WI38 (cell line): ENCODE measurements at regions not wholly inside any gene's neighbourhood (a gene's known extent, or its start where the extent isn't known, plus 50 kb on each side); places are given as distances from the start of the nearest gene placed in this dataset.

Experiments
- H3K4me3 ChIP-seq: 2 replicates; pipeline ENCODE4 v1.5.1; 2011; ENCODE audit warnings: low read depth, mild to moderate bottlenecking, control low read depth, low read length
- CTCF ChIP-seq: IDR thresholded peaks from 2 replicates; pipeline ENCODE4 v1.5.1; 2012; ENCODE audit warnings: low read depth, mild to moderate bottlenecking, control low read depth, low read length

DNA sequence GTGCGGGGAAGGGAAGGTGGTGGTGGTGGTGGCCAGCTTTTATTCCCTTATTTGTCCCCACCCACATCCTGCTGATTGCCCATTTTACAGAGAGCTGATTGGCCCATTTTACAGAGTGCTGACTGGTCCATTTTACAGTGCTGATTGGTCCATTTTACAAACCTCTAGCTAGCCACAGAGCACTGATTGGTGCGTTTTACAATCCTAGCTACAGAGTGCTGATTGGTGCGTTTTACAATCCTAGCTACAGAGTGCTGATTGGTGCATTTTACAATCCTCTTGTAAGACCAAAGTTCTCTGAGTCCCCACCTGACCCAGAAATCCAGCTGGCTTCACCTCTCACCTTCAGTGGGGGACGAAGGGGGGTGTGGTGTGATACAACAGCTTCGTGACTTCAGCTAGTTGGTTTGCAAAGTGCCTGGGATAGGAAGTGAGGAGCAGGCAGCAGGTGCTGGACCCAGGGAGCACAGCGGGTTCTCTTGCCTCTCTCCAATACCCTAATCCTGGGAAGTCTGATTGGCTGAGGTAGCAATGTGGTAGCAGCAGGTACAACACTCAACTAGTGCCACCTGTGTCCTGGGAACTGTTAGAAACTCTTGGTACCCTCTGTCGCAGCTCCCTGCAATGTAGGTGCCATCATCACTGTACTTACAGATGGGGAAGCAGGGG lies 92.1 kb downstream of the BARX1 start:
- TF ChIP-seq CTCF: no peak
- H3K4me3 ChIP-seq: no peak overlapping the region

GRCh38 chr9:93861736-93862358 lies 93.3 kb downstream of the BARX1 start:
- TF ChIP-seq CTCF: no peak
- no peak overlapping the region for H3K4me3 ChIP-seq

DNA sequence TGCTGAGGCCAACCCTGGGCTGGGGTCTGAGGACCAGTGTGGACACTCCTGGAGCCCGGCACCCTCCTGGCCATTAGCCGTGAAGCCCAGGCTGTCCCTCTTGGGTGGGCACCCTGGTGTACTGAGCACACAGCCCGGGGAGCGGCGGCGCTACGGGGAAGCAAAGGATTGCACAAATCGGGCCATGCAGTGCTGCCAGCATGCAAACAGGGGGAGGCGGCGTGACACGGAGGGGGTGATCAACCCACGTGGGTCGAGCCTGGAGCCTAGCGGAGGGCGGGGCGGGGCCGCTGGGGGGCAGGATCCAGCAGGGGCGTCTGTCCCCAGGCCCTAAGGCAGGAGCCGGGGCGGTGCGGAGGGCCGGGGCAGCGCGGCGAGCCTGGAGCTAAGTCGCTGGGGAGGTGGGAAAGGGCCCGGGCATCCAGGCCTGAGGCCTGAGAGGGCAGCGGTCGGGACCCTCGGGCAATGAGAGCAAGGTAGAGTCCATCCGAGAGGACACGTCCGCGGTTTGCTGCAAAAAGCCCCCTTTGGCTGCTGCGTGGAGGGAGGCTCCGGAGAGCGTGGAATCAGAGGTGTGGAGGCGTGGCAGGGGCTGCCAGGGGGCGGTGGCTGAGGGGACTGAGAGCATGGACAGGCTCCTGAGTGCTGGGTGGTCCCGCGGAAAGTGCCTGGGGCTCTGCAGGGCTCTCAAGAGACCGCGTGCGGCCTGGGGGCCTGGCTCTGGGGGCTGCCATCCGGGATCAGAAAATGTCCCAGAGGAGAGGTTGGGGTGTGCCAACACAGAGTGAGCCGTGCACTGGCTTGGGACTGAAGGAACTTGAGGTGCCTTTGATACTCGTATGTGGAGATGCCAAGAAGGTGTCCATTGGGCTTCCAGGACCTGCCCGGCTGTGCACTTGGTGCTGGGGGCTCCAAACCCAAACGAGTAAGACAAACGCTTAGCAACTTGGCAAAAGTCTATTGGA lies 94.2 kb downstream of the BARX1 start:
- TF ChIP-seq CTCF: no peak

DNA sequence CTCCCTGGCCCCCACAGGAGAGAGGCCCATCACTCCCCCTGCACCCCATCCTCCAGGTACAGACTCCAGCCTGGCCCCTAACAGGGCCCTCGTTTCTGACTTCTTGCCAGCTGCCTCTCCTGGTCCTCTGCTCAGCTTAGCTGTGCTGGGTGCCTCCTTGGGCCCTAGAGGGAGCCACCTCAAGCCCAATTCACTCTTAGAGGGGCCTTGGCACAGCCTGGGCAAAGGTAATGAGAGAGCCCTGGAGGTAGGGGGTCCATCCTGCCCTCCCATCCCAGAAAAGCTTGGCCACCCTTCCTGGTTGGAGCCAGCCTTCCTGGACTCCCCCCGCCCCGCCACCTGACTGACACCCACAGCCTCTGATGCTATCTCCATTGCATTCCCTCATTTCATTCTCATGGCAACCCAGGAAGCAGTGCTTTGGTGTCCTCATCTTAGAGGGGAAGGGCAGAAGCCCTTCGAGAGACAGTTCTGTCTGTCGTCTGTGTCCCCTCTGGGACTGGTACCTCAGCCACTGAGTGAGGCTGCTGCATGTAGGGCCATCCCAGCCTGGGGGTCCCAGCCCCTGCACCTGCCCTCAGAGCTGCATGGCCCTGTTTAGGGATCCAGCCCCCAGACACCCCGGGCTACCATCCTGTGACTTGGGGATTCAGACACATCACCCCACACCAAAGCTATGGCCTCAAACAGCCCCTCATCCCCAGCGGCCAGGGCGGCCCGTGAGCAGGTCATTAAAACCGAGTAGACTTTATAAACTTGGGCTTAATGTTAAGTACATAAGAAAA lies 95.5 kb downstream of the BARX1 start:
- TF ChIP-seq CTCF: no peak

More for the DNA sequence above, 94.2 kb downstream of the BARX1 start:
- no peak overlapping the region for H3K4me3 ChIP-seq

GRCh38 chr9:93857528-93857927 lies 97.6 kb downstream of the BARX1 start:
- no peak for TF ChIP-seq CTCF
- no peak overlapping the region for H3K4me3 ChIP-seq

More for the DNA sequence above, 95.5 kb downstream of the BARX1 start:
- no peak overlapping the region for H3K4me3 ChIP-seq

GRCh38 chr9:93852728-93853127 lies 102.4 kb downstream of the BARX1 start:
- no peak overlapping the region for H3K4me3 ChIP-seq
- TF ChIP-seq CTCF: no peak
